ENCODE measurements at regions not wholly inside any gene's neighbourhood (a gene's known extent, or its start where the extent isn't known, plus 50 kb on each side); places are given as distances from the start of the nearest gene placed in this dataset.

DNA sequence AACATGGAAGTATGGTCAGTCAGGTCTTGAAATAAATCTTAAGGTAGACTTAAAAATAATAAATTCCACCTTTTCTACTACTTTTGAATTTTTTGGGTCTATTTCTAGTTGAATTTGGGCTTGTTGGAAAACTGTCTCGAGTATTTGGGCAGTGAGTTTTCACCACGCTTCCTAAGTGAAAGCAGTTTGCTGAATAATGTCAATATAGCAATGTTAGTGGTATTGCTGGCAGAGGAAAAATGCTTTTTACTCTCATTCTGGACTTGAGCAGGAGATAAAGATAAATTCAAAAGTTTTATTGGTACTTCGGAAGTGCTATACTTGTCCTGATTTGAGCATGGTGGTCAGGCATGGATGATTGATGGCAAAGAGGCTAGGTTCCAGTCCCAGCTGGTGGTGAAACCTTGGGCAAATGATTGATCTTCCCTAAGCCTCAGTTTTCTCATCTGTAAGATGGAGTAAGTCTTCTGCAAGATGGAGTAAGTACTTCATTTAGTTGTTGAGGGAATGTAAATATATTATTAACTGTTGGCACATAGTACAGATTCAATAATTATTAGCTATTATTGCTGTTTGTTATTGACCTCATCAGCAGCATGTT, 503.5 kb upstream of the ZEB2 start:
- Histone ChIP-seq H3K9me3 (ENCODE audit: low read depth, low read length, poor library complexity, severe bottlenecking) (no peaks in the 10 kb centered on the region), H3K36me3 (ENCODE audit: insufficient read depth, low read length, poor library complexity, severe bottlenecking) (no peaks in the 10 kb centered on the region), H3K4me1 (ENCODE audit: insufficient read depth, low read length, poor library complexity, severe bottlenecking) (peaks cover 7% of the 10 kb centered on the region), H3K4me3 (ENCODE audit: low read depth, low read length, poor library complexity, severe bottlenecking) (no peak overlapping the region), H3K27ac (ENCODE audit: low read depth, low read length, poor library complexity, severe bottlenecking) (no peak overlapping the region), H3K27me3 (replicated peaks; ENCODE audit: insufficient read depth, low read depth, low read length, poor library complexity) (no peaks in the 10 kb centered on the region)
- intact Hi-C loops (cut with micrococcal nuclease; ENCODE audit: unreplicated experiment), result no loop called here
- CTCF ChIA-PET, result no interaction called here
- TF ChIP-seq, protein P1, sequence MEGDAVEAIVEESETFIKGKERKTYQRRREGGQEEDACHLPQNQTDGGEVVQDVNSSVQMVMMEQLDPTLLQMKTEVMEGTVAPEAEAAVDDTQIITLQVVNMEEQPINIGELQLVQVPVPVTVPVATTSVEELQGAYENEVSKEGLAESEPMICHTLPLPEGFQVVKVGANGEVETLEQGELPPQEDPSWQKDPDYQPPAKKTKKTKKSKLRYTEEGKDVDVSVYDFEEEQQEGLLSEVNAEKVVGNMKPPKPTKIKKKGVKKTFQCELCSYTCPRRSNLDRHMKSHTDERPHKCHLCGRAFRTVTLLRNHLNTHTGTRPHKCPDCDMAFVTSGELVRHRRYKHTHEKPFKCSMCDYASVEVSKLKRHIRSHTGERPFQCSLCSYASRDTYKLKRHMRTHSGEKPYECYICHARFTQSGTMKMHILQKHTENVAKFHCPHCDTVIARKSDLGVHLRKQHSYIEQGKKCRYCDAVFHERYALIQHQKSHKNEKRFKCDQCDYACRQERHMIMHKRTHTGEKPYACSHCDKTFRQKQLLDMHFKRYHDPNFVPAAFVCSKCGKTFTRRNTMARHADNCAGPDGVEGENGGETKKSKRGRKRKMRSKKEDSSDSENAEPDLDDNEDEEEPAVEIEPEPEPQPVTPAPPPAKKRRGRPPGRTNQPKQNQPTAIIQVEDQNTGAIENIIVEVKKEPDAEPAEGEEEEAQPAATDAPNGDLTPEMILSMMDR (conservative IDR thresholded peaks at IDR 0.05; ENCODE audit: low read depth, low read length), result no peak
- no peak for TF ChIP-seq EZH2 (IDR thresholded peaks at IDR 0.05; ENCODE audit: borderline replicate concordance, low read depth, low read length, poor library complexity, severe bottlenecking)
- no peak for DNase-seq (ENCODE audit: low spot score)
- POLR2A ChIA-PET (ENCODE audit: low non-redundant PET), result interaction anchor here (0.7 kb wide), 1 partner anchor 15 kb away, joined by 3 read pairs; no protein-coding TSS in a partner anchor
- no TSS peak for BruUV-seq (replicated peaks)

DNA sequence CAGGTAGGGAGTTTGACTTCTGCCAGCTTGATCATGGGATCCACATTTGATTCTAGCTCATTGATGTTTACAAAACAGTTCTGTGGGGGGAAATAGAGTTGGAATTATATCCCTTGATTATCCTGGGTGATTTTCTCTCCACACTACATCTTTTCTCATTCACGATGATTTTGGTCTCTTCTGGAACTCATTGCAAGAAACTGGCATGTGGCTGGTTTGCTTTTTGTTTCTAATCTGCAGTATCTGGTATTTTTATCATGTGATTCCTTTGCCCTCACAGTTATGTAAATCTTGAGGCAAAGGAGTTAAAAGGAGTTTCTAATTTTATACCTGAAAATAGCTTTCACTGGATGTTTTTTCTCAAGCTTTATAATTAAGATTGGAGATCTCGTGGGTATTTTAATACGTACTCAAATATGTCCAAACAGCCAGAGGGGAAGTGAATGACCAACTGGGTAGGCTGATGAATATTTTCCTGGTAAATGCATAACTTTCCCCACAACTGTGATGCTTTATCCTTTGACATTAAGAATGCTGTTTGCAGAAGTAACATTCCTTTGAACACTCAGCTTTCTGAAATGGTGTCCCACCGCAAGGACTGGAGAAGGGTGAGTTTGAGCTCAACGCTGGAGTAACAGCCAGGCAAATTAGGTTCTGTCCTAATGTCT, 502.9 kb upstream of the ZEB2 start:
- Histone ChIP-seq H3K4me1 (ENCODE audit: insufficient read depth, low read length, poor library complexity, severe bottlenecking) (peaks cover 2% of the 10 kb centered on the region), H3K27ac (ENCODE audit: low read depth, low read length, poor library complexity, severe bottlenecking) (no peak overlapping the region), H3K9me3 (ENCODE audit: low read depth, low read length, poor library complexity, severe bottlenecking) (no peaks in the 10 kb centered on the region), H3K4me3 (ENCODE audit: low read depth, low read length, poor library complexity, severe bottlenecking) (no peak overlapping the region), H3K27me3 (replicated peaks; ENCODE audit: insufficient read depth, low read depth, low read length, poor library complexity) (no peaks in the 10 kb centered on the region), H3K36me3 (ENCODE audit: insufficient read depth, low read length, poor library complexity, severe bottlenecking) (no peaks in the 10 kb centered on the region)
- intact Hi-C loops (cut with micrococcal nuclease; ENCODE audit: unreplicated experiment), result no loop called here
- ChIA-PET POLR2A (ENCODE audit: low non-redundant PET) (interaction anchor here (0.7 kb wide), 1 partner anchor 1709 kb away, joined by 3 read pairs; no protein-coding TSS in a partner anchor), CTCF (no interaction called here)
- BruUV-seq (replicated peaks), result no TSS peak
- no peak for TF ChIP-seq EZH2 (IDR thresholded peaks at IDR 0.05; ENCODE audit: borderline replicate concordance, low read depth, low read length, poor library complexity, severe bottlenecking)
- TF ChIP-seq, protein P1 (conservative IDR thresholded peaks at IDR 0.05; ENCODE audit: low read depth, low read length), result no peak
- no peak for DNase-seq (ENCODE audit: low spot score)

DNA sequence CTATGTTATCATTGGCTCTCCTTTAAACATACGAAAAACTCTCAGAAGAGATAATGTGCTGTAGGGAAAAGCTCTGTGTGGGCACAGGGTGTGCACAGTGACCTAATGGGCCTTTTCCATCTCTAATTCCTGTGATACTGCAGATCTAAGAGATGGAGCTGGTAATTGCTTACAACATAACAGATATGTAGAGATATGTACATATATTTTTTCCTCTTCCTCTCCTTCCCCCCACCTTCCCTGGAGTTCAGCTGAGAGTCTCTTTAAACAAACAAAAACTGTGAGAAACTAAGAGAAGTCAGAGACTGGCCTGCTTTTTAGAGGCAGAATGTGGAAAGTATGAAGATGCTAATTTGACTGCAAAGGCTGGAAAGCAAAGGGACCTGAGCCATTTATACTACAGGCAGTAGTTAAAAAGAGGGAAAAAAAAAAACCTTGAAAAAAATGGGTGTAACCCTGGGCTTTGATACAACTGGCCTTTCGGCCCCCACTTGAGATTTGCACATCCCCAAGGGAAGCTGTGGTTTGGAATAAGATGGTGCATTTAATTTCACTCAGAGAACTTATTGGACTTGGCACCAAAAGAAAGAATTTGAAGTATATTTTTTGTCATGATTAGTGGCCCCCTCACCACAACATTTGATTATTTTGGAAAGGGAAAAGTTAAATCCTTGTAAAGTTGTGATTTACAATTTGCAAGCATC, 502.2 kb upstream of the ZEB2 start:
- TF ChIP-seq EZH2 (IDR thresholded peaks at IDR 0.05; ENCODE audit: borderline replicate concordance, low read depth, low read length, poor library complexity, severe bottlenecking), result no peak
- TF ChIP-seq, protein P1 (conservative IDR thresholded peaks at IDR 0.05; ENCODE audit: low read depth, low read length), result no peak
- BruUV-seq (replicated peaks), result no TSS peak
- Histone ChIP-seq H3K4me1 (ENCODE audit: insufficient read depth, low read length, poor library complexity, severe bottlenecking) (no peaks in the 10 kb centered on the region), H3K36me3 (ENCODE audit: insufficient read depth, low read length, poor library complexity, severe bottlenecking) (no peaks in the 10 kb centered on the region), H3K27me3 (replicated peaks; ENCODE audit: insufficient read depth, low read depth, low read length, poor library complexity) (no peaks in the 10 kb centered on the region), H3K27ac (ENCODE audit: low read depth, low read length, poor library complexity, severe bottlenecking) (no peak overlapping the region), H3K9me3 (ENCODE audit: low read depth, low read length, poor library complexity, severe bottlenecking) (no peaks in the 10 kb centered on the region), H3K4me3 (ENCODE audit: low read depth, low read length, poor library complexity, severe bottlenecking) (no peak overlapping the region)
- intact Hi-C loops (cut with micrococcal nuclease; ENCODE audit: unreplicated experiment), result no loop called here
- ChIA-PET POLR2A (ENCODE audit: low non-redundant PET) (interaction anchor here (0.7 kb wide), 1 partner anchor 1710 kb away, joined by 3 read pairs; no protein-coding TSS in a partner anchor), CTCF (interaction anchor here (1.0 kb wide), 1 partner anchor 9 kb away, joined by 3 read pairs; no protein-coding TSS in a partner anchor)
- no peak for DNase-seq (ENCODE audit: low spot score)
